ENCODE measurements at regions not wholly inside any gene's neighbourhood (a gene's known extent, or its start where the extent isn't known, plus 50 kb on each side); places are given as distances from the start of the nearest gene placed in this dataset.
"Not testable (repeated sequence)": the region's sequence is repeated elsewhere in the genome, so short reads cannot be mapped to it uniquely, and the experiment has no call there.

GRCh38 chr1:18578271-18578670, 52.4 kb upstream of the PAX7 start:
- Histone ChIP-seq H3K36me3 (ENCODE audit: insufficient read depth, low read length) (no peaks in the 10 kb centered on the region), H3K9ac (ENCODE audit: low read depth, low read length) (no peak overlapping the region), H3K9me3 (ENCODE audit: insufficient read depth, low read depth, low read length) (no peaks in the 10 kb centered on the region), H3K27ac (ENCODE audit: low read depth, low read length) (no peak overlapping the region), H3K4me1 (ENCODE audit: insufficient read depth, low read length) (no peaks in the 10 kb centered on the region), H3K27me3 (ENCODE audit: insufficient read depth, low read length) (no peaks in the 10 kb centered on the region), H3K4me3 (ENCODE audit: low read length) (no peak overlapping the region)
- WGBS: 91% methylated on average over 6 of the region's 6 CpGs

- 97% methylated on average over 2 of the region's 7 CpGs for WGBS
- not testable (repeated sequence) for H3K27ac ChIP-seq (ENCODE audit: low read depth, low read length); H3K27me3 ChIP-seq (ENCODE audit: insufficient read depth, low read length); H3K9me3 ChIP-seq (ENCODE audit: insufficient read depth, low read depth, low read length); H3K36me3 ChIP-seq (ENCODE audit: insufficient read depth, low read length); H3K4me1 ChIP-seq (ENCODE audit: insufficient read depth, low read length); H3K4me3 ChIP-seq (ENCODE audit: low read length); H3K9ac ChIP-seq (ENCODE audit: low read depth, low read length)
Measured at GRCh38 chr1:18579267-18579666, 51.4 kb upstream of the PAX7 start.

GRCh38 chr1:18580047-18580446, 50.6 kb upstream of the PAX7 start:
- Histone ChIP-seq H3K4me1 (ENCODE audit: insufficient read depth, low read length) (no peaks in the 10 kb centered on the region), H3K9ac (ENCODE audit: low read depth, low read length) (no peak overlapping the region), H3K36me3 (ENCODE audit: insufficient read depth, low read length) (no peaks in the 10 kb centered on the region), H3K9me3 (ENCODE audit: insufficient read depth, low read depth, low read length) (no peaks in the 10 kb centered on the region), H3K27ac (ENCODE audit: low read depth, low read length) (no peak overlapping the region), H3K27me3 (ENCODE audit: insufficient read depth, low read length) (no peaks in the 10 kb centered on the region), H3K4me3 (ENCODE audit: low read length) (no peak overlapping the region)
- WGBS: 95% methylated on average over 7 of the region's 7 CpGs

- H3K9me3 ChIP-seq (ENCODE audit: insufficient read depth, low read depth, low read length): no peaks in the 10 kb centered on the region
- H3K27ac ChIP-seq (ENCODE audit: low read depth, low read length): no peak overlapping the region
- 81% methylated on average over 13 of the region's 13 CpGs for WGBS
- no peaks in the 10 kb centered on the region for H3K27me3 ChIP-seq (ENCODE audit: insufficient read depth, low read length)
- H3K36me3 ChIP-seq (ENCODE audit: insufficient read depth, low read length): no peaks in the 10 kb centered on the region
- H3K4me3 ChIP-seq (ENCODE audit: low read length): no peak overlapping the region
- no peak overlapping the region for H3K9ac ChIP-seq (ENCODE audit: low read depth, low read length)
- no peaks in the 10 kb centered on the region for H3K4me1 ChIP-seq (ENCODE audit: insufficient read depth, low read length)
Measured at GRCh38 chr1:18580691-18581419, 49.8 kb upstream of the PAX7 start.
